ENCODE measurements at regions not wholly inside any gene's neighbourhood (a gene's known extent, or its start where the extent isn't known, plus 50 kb on each side); places are given as distances from the start of the nearest gene placed in this dataset.

- ChIA-PET CTCF (no interaction called here), POLR2A (ENCODE audit: unreplicated experiment) (no interaction called here)
- no peak overlapping the region for H3K27ac ChIP-seq (ENCODE audit: insufficient read depth, low read length)
- no peak overlapping the region for H3K14ac ChIP-seq (replicated peaks; ENCODE audit: low read depth, low read length)
- H3K36me3 ChIP-seq (ENCODE audit: control insufficient read depth, insufficient read depth, low read length) = no peaks in the 10 kb centered on the region
- no peak for TF ChIP-seq CTCF (conservative IDR thresholded peaks at IDR 0.05; ENCODE audit: low read depth, low read length)
- in situ Hi-C loops (cut with MboI; ENCODE audit: low sequenced_read_pairs) (no loop called here), dilution Hi-C loops (cut with HindIII; ENCODE audit: low sequenced_read_pairs, unreplicated experiment) (no loop called here), intact Hi-C loops (cut with micrococcal nuclease) (no loop called here)
- H3K4me1 ChIP-seq (ENCODE audit: control insufficient read depth, insufficient read depth, low read length) = no peaks in the 10 kb centered on the region
- DNase-seq (no peak), ATAC-seq (ENCODE audit: low read depth) (no peak)
- no peak overlapping the region for H2BK15ac ChIP-seq (ENCODE audit: low read depth, low read length)
- H3K4me2 ChIP-seq (ENCODE audit: low read depth, low read length) = no peak overlapping the region
- no TSS peak for BruUV-seq (replicated peaks)
- H2BK120ac ChIP-seq (ENCODE audit: low read depth, low read length) = no peak overlapping the region
- no peak overlapping the region for H3K23ac ChIP-seq (ENCODE audit: low read depth, low read length)
- H3K79me1 ChIP-seq (ENCODE audit: low read depth in 1 of 2, low read length in 2 of 2) = no peaks in the 10 kb centered on the region
- H4K5ac ChIP-seq (ENCODE audit: low read depth, low read length) = no peak overlapping the region
- H3K27me3 ChIP-seq (ENCODE audit: control insufficient read depth, insufficient read depth, low read length) = peaks cover 3% of the 10 kb centered on the region
- no peak overlapping the region for H4K91ac ChIP-seq (ENCODE audit: insufficient read depth, low read depth, low read length)
- H3K18ac ChIP-seq (ENCODE audit: low read depth, low read length) = no peak overlapping the region
- no peaks in the 10 kb centered on the region for H4K20me1 ChIP-seq (ENCODE audit: insufficient read depth, low read length)
- H3K9ac ChIP-seq (ENCODE audit: low read depth, low read length) = no peak overlapping the region
- no peak overlapping the region for H2BK5ac ChIP-seq (ENCODE audit: low read depth, low read length, poor library complexity, severe bottlenecking)
- H3K4me3 ChIP-seq (ENCODE audit: insufficient read depth, low read depth, low read length) = no peak overlapping the region
- no peak overlapping the region for H2AK5ac ChIP-seq (ENCODE audit: low read depth, low read length)
- H3K9me3 ChIP-seq (ENCODE audit: control insufficient read depth, insufficient read depth, low read length) = no peaks in the 10 kb centered on the region
- no peak overlapping the region for H2AK9ac ChIP-seq (replicated peaks; ENCODE audit: low read depth, low read length, poor library complexity)
- no peak overlapping the region for H3K56ac ChIP-seq (ENCODE audit: extremely low read depth, insufficient read depth, low read length)
- H4K8ac ChIP-seq (ENCODE audit: low read depth in 2 of 2, low read length in 2 of 2) = no peak overlapping the region
- H3K4ac ChIP-seq (ENCODE audit: low read depth, low read length) = no peak overlapping the region
- H2BK20ac ChIP-seq (ENCODE audit: low read depth, low read length) = no peak overlapping the region
- H2AFZ ChIP-seq (replicated peaks; ENCODE audit: low read length, poor library complexity) = no peak overlapping the region
- 29% methylated on average over 2 of the region's 5 CpGs; no CpG with 5 or more reads in 1 of the 2 experiments for WGBS, 2 experiments (ENCODE audit: extremely low coverage in 2 of 2, insufficient read length in 1 of 2)
- no peaks in the 10 kb centered on the region for H3K9me1 ChIP-seq (ENCODE audit: insufficient read depth, low read length)
Observed at GRCh38 chr12:4202918-4203317, 70.6 kb upstream of the CCND2 start.

Measured in IMR-90 (cell line).